HG02970 (cell line): ENCODE measurements at regions not wholly inside any gene's neighbourhood (a gene's known extent, or its start where the extent isn't known, plus 50 kb on each side); places are given as distances from the start of the nearest gene placed in this dataset.

Experiments
- ATAC-seq: cut with Tn5 transposase; IDR thresholded peaks from one replicate; pipeline ENCODE4 v1.9.1; 2021; ENCODE audit warnings: mild to moderate bottlenecking, moderate library complexity, moderate number of reproducible peaks; ENCODE audit not compliant: unreplicated experiment, low FRiP score

- ATAC-seq: no peak
Observed at GRCh38 chr4:187444061-187444460, 551.5 kb upstream of the ZFP42 start.

- no peak for ATAC-seq
Observed at GRCh38 chr4:187449702-187450101, 545.9 kb upstream of the ZFP42 start.

- no peak for ATAC-seq
Observed at GRCh38 chr4:187451776-187452175, 543.8 kb upstream of the ZFP42 start.

GRCh38 chr4:187460016-187460415, 535.6 kb upstream of the ZFP42 start:
- ATAC-seq: no peak

- no peak for ATAC-seq
Observed at GRCh38 chr4:187464573-187464972, 531.0 kb upstream of the ZFP42 start.

GRCh38 chr4:187467224-187467623, 528.3 kb upstream of the ZFP42 start:
- no peak for ATAC-seq

GRCh38 chr4:187469627-187470026, 525.9 kb upstream of the ZFP42 start:
- ATAC-seq: no peak

- ATAC-seq: no peak
Observed at GRCh38 chr4:187470061-187470460, 525.5 kb upstream of the ZFP42 start.

- no peak for ATAC-seq
Observed at GRCh38 chr4:187474238-187474637, 521.3 kb upstream of the ZFP42 start.

GRCh38 chr4:187475901-187476300, 519.7 kb upstream of the ZFP42 start:
- no peak for ATAC-seq

- no peak for ATAC-seq
Observed at GRCh38 chr4:187477224-187477623, 518.3 kb upstream of the ZFP42 start.

GRCh38 chr4:187478292-187479140, 517.1 kb upstream of the ZFP42 start:
- no peak for ATAC-seq

GRCh38 chr4:187479511-187479910, 516.1 kb upstream of the ZFP42 start:
- ATAC-seq: no peak

GRCh38 chr4:187480146-187481145, 515.1 kb upstream of the ZFP42 start:
- ATAC-seq: no peak

- no peak for ATAC-seq
Observed at GRCh38 chr4:187484186-187484585, 511.4 kb upstream of the ZFP42 start.

GRCh38 chr4:187485676-187486075, 509.9 kb upstream of the ZFP42 start:
- no peak for ATAC-seq

- no peak for ATAC-seq
Observed at GRCh38 chr4:187491286-187491685, 504.3 kb upstream of the ZFP42 start.

- ATAC-seq: no peak
Observed at GRCh38 chr4:187491959-187492358, 503.6 kb upstream of the ZFP42 start.

- ATAC-seq: no peak
Observed at GRCh38 chr4:187493661-187494060, 501.9 kb upstream of the ZFP42 start.

- ATAC-seq: no peak
Observed at GRCh38 chr4:187499956-187500355, 495.6 kb upstream of the ZFP42 start.

GRCh38 chr4:187500796-187501195, 494.8 kb upstream of the ZFP42 start:
- ATAC-seq: no peak
